ENCODE measurements at regions not wholly inside any gene's neighbourhood (a gene's known extent, or its start where the extent isn't known, plus 50 kb on each side); places are given as distances from the start of the nearest gene placed in this dataset.

DNA sequence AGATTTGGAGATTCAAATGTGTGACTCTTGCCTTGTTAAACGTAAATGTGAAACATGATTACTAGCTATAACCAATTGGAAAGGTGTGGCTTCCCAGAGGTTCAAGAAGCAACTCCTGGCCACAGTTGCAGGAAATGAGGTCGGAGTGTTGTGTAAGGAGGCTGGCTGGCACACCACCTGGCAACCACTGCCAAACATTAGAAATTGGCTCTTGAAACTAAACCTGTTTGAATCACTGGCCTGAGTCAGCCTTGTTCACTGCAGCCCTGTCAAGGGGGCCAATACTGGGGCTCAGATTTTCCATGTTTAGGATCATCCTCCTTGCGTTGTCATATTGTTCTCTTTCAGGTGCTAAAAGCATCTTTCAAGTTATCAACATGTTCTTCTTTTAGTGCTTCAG, 206.3 kb downstream of the ARL6IP6 start:
- Histone ChIP-seq H3K27me3 (ENCODE audit: control insufficient read depth, insufficient read depth, low read length) (no peaks in the 10 kb centered on the region), H3K4me1 (ENCODE audit: control insufficient read depth, insufficient read depth, low read length) (no peaks in the 10 kb centered on the region), H3K36me3 (ENCODE audit: control insufficient read depth, insufficient read depth, low read length) (no peaks in the 10 kb centered on the region)

DNA sequence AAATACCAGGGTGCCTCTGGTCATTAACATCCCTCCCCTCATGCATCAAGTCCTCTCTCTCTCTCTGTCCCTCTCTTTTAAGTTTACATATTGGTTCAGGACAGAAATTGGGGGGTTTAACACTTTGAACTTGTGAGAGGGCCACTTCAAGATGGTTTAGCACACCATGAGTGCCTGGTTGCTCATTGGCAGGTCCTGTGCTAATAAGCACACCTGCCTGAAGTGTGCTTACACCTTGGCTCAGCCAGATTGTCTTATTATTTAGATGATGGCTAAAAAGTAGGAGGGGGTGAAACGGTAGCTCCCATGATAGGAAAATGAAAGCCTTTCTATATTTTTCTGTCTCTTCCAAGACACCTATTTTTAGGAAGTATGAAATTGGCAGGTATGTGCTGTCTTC, 205.8 kb downstream of the ARL6IP6 start:
- Histone ChIP-seq H3K27ac (ENCODE audit: low read depth, low read length) (no peak overlapping the region), H3K9me3 (ENCODE audit: control insufficient read depth, insufficient read depth, low read length) (no peaks in the 10 kb centered on the region), H3K4me1 (ENCODE audit: control insufficient read depth, insufficient read depth, low read length) (no peaks in the 10 kb centered on the region), H3K9ac (ENCODE audit: low read depth, low read length) (no peak overlapping the region), H3K4me3 (ENCODE audit: low read depth, low read length) (no peak overlapping the region), H3K36me3 (ENCODE audit: control insufficient read depth, insufficient read depth, low read length) (no peaks in the 10 kb centered on the region), H3K27me3 (ENCODE audit: control insufficient read depth, insufficient read depth, low read length) (no peaks in the 10 kb centered on the region)

More for the DNA sequence above, 206.3 kb downstream of the ARL6IP6 start:
- Histone ChIP-seq H3K9me3 (ENCODE audit: control insufficient read depth, insufficient read depth, low read length) (peaks cover 3% of the 10 kb centered on the region; the same call in 1 of the 2 replicates), H3K27ac (ENCODE audit: low read depth, low read length) (no peak overlapping the region), H3K9ac (ENCODE audit: low read depth, low read length) (no peak overlapping the region), H3K4me3 (ENCODE audit: low read depth, low read length) (no peak overlapping the region)

DNA sequence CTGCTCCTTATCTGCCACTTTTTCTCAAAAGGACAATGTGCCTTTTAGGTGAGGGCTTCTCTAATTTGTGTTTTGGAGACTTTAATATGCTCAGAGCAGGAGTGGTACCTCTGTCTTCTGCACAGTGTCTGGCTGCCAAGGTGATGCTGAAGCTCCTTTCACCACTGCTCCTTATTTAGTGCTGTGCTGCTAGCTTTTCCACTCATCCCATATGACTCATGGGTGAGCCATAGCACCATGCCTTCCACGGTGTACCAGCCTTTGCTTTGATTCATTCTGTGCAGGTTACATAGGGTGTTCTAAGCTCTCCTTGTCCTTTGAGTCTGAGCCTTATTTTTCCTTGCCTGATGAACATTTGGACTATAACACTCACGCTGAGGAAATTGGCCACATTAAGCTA, 202.4 kb downstream of the ARL6IP6 start:
- Histone ChIP-seq H3K4me3 (ENCODE audit: low read depth, low read length) (no peak overlapping the region), H3K36me3 (ENCODE audit: control insufficient read depth, insufficient read depth, low read length) (no peaks in the 10 kb centered on the region), H3K27ac (ENCODE audit: low read depth, low read length) (no peak overlapping the region), H3K9me3 (ENCODE audit: control insufficient read depth, insufficient read depth, low read length) (no peaks in the 10 kb centered on the region), H3K27me3 (ENCODE audit: control insufficient read depth, insufficient read depth, low read length) (no peaks in the 10 kb centered on the region), H3K9ac (ENCODE audit: low read depth, low read length) (no peak overlapping the region), H3K4me1 (ENCODE audit: control insufficient read depth, insufficient read depth, low read length) (no peaks in the 10 kb centered on the region)

DNA sequence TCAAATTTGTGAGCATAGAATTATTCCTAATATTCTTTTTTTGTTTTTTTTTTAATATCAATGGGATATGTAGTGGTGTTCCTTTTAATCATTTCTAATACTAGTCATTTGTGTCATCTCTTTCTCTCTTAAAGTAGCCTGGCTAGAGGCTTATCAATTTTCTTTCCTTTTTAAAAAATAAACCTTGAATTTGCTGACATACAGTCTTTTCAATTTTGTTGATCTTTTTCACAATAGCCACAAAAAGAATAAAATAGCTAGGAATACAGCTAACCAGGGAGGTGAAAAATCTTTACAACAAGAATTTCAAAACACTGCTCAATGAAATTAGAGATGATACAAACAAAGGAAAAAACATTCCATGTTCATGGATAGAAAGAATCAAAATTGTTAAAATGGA, 192.6 kb downstream of the ARL6IP6 start:
- Histone ChIP-seq H3K27me3 (ENCODE audit: control insufficient read depth, insufficient read depth, low read length) (no peaks in the 10 kb centered on the region), H3K9me3 (ENCODE audit: control insufficient read depth, insufficient read depth, low read length) (no peaks in the 10 kb centered on the region), H3K9ac (ENCODE audit: low read depth, low read length) (no peak overlapping the region), H3K4me1 (ENCODE audit: control insufficient read depth, insufficient read depth, low read length) (no peaks in the 10 kb centered on the region), H3K36me3 (ENCODE audit: control insufficient read depth, insufficient read depth, low read length) (no peaks in the 10 kb centered on the region), H3K4me3 (ENCODE audit: low read depth, low read length) (no peak overlapping the region), H3K27ac (ENCODE audit: low read depth, low read length) (no peak overlapping the region)

- H3K4me1 ChIP-seq (ENCODE audit: control insufficient read depth, insufficient read depth, low read length) = no peaks in the 10 kb centered on the region
- H3K36me3 ChIP-seq (ENCODE audit: control insufficient read depth, insufficient read depth, low read length) = no peaks in the 10 kb centered on the region
- H3K9me3 ChIP-seq (ENCODE audit: control insufficient read depth, insufficient read depth, low read length) = no peaks in the 10 kb centered on the region
- H3K27ac ChIP-seq (ENCODE audit: low read depth, low read length) = no peak overlapping the region
- H3K27me3 ChIP-seq (ENCODE audit: control insufficient read depth, insufficient read depth, low read length) = no peaks in the 10 kb centered on the region
- H3K9ac ChIP-seq (ENCODE audit: low read depth, low read length) = no peak overlapping the region
- no peak overlapping the region for H3K4me3 ChIP-seq (ENCODE audit: low read depth, low read length)
These were observed 188.6 kb downstream of the ARL6IP6 start for GRCh38 chr2:152907046-152907445.

DNA sequence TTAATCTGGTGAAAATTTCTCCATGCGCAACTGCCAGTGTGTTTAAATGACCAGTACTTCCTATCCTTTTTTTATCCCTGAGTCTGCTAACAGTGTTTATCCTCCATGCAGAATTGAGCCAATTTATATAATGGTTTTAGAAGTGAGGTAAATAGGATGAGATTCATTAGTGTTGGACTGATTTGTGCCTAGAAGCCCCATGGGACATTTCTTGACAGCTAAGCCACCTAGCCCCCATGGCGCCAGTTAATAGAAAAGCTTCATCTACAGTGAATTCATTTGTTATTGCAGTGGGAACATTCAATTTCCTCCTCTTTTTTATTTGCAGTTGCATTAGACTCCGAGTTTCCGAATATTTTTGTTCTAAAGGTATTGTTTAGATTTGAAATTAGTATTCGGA, 175.6 kb downstream of the ARL6IP6 start:
- H3K36me3 ChIP-seq (ENCODE audit: control insufficient read depth, insufficient read depth, low read length) = no peaks in the 10 kb centered on the region
- H3K9me3 ChIP-seq (ENCODE audit: control insufficient read depth, insufficient read depth, low read length) = no peaks in the 10 kb centered on the region; the same call in 1 of the 2 replicates
- no peak overlapping the region for H3K9ac ChIP-seq (ENCODE audit: low read depth, low read length)
- no peaks in the 10 kb centered on the region for H3K27me3 ChIP-seq (ENCODE audit: control insufficient read depth, insufficient read depth, low read length)
- no peaks in the 10 kb centered on the region for H3K4me1 ChIP-seq (ENCODE audit: control insufficient read depth, insufficient read depth, low read length)
- no peak overlapping the region for H3K27ac ChIP-seq (ENCODE audit: low read depth, low read length)
- H3K4me3 ChIP-seq (ENCODE audit: low read depth, low read length) = no peak overlapping the region

DNA sequence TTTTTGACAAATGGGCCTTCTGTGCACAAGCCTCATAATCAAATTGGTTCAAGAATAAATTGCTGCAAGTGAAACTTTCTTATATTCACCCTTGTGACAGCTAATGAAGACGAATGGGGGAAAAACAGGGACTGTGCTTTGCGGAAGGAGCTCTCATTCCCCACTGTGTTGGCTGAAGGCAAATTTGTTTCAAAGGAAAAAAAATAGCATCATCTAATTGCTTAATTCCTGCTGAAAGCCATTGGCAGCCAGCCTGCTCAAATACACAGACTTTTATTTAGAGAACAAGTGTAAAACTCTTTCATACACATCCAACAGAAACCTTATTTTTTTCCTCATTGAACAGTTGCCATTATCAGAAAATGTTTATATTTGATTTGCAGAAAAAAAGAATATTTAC, 172.3 kb downstream of the ARL6IP6 start:
- H3K36me3 ChIP-seq (ENCODE audit: control insufficient read depth, insufficient read depth, low read length) = no peaks in the 10 kb centered on the region
- no peak overlapping the region for H3K27ac ChIP-seq (ENCODE audit: low read depth, low read length)
- no peak overlapping the region for H3K4me3 ChIP-seq (ENCODE audit: low read depth, low read length)
- H3K9ac ChIP-seq (ENCODE audit: low read depth, low read length) = no peak overlapping the region
- H3K27me3 ChIP-seq (ENCODE audit: control insufficient read depth, insufficient read depth, low read length) = no peaks in the 10 kb centered on the region
- H3K9me3 ChIP-seq (ENCODE audit: control insufficient read depth, insufficient read depth, low read length) = no peaks in the 10 kb centered on the region; the same call in 1 of the 2 replicates
- no peaks in the 10 kb centered on the region for H3K4me1 ChIP-seq (ENCODE audit: control insufficient read depth, insufficient read depth, low read length)

- Histone ChIP-seq H3K9ac (ENCODE audit: low read depth, low read length) (no peak overlapping the region), H3K27me3 (ENCODE audit: control insufficient read depth, insufficient read depth, low read length) (no peaks in the 10 kb centered on the region), H3K36me3 (ENCODE audit: control insufficient read depth, insufficient read depth, low read length) (no peaks in the 10 kb centered on the region), H3K9me3 (ENCODE audit: control insufficient read depth, insufficient read depth, low read length) (no peaks in the 10 kb centered on the region), H3K4me3 (ENCODE audit: low read depth, low read length) (no peak overlapping the region), H3K4me1 (ENCODE audit: control insufficient read depth, insufficient read depth, low read length) (no peaks in the 10 kb centered on the region), H3K27ac (ENCODE audit: low read depth, low read length) (no peak overlapping the region)
These were observed 165.6 kb downstream of the ARL6IP6 start for GRCh38 chr2:152883951-152884487.

GRCh38 chr2:152881527-152881926, 163.1 kb downstream of the ARL6IP6 start:
- Histone ChIP-seq H3K36me3 (ENCODE audit: control insufficient read depth, insufficient read depth, low read length) (no peaks in the 10 kb centered on the region), H3K27ac (ENCODE audit: low read depth, low read length) (no peak overlapping the region), H3K9me3 (ENCODE audit: control insufficient read depth, insufficient read depth, low read length) (no peaks in the 10 kb centered on the region), H3K27me3 (ENCODE audit: control insufficient read depth, insufficient read depth, low read length) (no peaks in the 10 kb centered on the region), H3K4me1 (ENCODE audit: control insufficient read depth, insufficient read depth, low read length) (no peaks in the 10 kb centered on the region), H3K4me3 (ENCODE audit: low read depth, low read length) (no peak overlapping the region), H3K9ac (ENCODE audit: low read depth, low read length) (no peak overlapping the region)

- H3K4me1 ChIP-seq (ENCODE audit: control insufficient read depth, insufficient read depth, low read length) = peaks cover 5% of the 10 kb centered on the region; the same call in 1 of the 2 replicates
- no peaks in the 10 kb centered on the region for H3K9me3 ChIP-seq (ENCODE audit: control insufficient read depth, insufficient read depth, low read length)
- no peaks in the 10 kb centered on the region for H3K27me3 ChIP-seq (ENCODE audit: control insufficient read depth, insufficient read depth, low read length)
- no peak overlapping the region for H3K9ac ChIP-seq (ENCODE audit: low read depth, low read length)
- no peak overlapping the region for H3K27ac ChIP-seq (ENCODE audit: low read depth, low read length)
- H3K36me3 ChIP-seq (ENCODE audit: control insufficient read depth, insufficient read depth, low read length) = no peaks in the 10 kb centered on the region
- no peak overlapping the region for H3K4me3 ChIP-seq (ENCODE audit: low read depth, low read length)
These were observed 160.9 kb downstream of the ARL6IP6 start for GRCh38 chr2:152879275-152879674.

GRCh38 chr2:152875701-152876695, 157.6 kb downstream of the ARL6IP6 start:
- no peak overlapping the region for H3K9ac ChIP-seq (ENCODE audit: low read depth, low read length)
- no peaks in the 10 kb centered on the region for H3K9me3 ChIP-seq (ENCODE audit: control insufficient read depth, insufficient read depth, low read length)
- no peaks in the 10 kb centered on the region for H3K36me3 ChIP-seq (ENCODE audit: control insufficient read depth, insufficient read depth, low read length)
- no peak overlapping the region for H3K27ac ChIP-seq (ENCODE audit: low read depth, low read length)
- H3K27me3 ChIP-seq (ENCODE audit: control insufficient read depth, insufficient read depth, low read length) = no peaks in the 10 kb centered on the region
- no peak overlapping the region for H3K4me3 ChIP-seq (ENCODE audit: low read depth, low read length)
- peaks cover 5% of the 10 kb centered on the region; the same call in 1 of the 2 replicates for H3K4me1 ChIP-seq (ENCODE audit: control insufficient read depth, insufficient read depth, low read length)
